B cell (primary cell): ENCODE measurements at regions not wholly inside any gene's neighbourhood (a gene's known extent, or its start where the extent isn't known, plus 50 kb on each side); places are given as distances from the start of the nearest gene placed in this dataset.

Source experiments
- EZH2 ChIP-seq: IDR thresholded peaks from 2 replicates; pipeline ENCODE4 v1.6.1; 2012; ENCODE audit warnings: borderline replicate concordance, low read depth, mild to moderate bottlenecking, moderate library complexity, low read length; ENCODE audit not compliant: insufficient read depth, poor library complexity, severe bottlenecking
- TF ChIP-seq, protein P1 (sequence below): fragments of 200-600 bp; IDR thresholded peaks from one replicate; pipeline ENCODE4 v1.8.0; 2022; ENCODE audit warnings: antibody characterized with exemption, mild to moderate bottlenecking

DNA sequence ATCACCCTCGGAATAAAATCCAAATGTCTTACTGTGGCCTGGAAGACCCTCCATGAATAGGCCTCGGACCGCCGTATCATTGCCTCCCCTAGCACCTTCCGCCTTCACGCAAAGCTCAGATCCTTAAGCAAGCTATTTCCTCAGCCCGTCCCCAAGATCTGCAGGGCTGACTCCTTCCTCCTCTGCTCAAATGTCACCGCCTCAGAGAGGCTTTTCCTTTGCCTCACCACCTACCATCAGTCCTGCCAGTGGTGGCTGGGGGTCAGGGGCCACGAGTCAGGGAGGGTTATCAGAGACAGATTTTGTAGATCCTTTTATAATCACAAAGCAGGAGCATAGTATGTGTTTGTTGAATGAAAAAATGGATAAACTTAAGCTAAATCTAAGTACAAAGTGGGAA, 74.4 kb upstream of the KIF2A start:
- TF ChIP-seq, protein P1, sequence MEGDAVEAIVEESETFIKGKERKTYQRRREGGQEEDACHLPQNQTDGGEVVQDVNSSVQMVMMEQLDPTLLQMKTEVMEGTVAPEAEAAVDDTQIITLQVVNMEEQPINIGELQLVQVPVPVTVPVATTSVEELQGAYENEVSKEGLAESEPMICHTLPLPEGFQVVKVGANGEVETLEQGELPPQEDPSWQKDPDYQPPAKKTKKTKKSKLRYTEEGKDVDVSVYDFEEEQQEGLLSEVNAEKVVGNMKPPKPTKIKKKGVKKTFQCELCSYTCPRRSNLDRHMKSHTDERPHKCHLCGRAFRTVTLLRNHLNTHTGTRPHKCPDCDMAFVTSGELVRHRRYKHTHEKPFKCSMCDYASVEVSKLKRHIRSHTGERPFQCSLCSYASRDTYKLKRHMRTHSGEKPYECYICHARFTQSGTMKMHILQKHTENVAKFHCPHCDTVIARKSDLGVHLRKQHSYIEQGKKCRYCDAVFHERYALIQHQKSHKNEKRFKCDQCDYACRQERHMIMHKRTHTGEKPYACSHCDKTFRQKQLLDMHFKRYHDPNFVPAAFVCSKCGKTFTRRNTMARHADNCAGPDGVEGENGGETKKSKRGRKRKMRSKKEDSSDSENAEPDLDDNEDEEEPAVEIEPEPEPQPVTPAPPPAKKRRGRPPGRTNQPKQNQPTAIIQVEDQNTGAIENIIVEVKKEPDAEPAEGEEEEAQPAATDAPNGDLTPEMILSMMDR, result no peak
- no peak for TF ChIP-seq EZH2
